PC-9 (cell line): ENCODE measurements at regions not wholly inside any gene's neighbourhood (a gene's known extent, or its start where the extent isn't known, plus 50 kb on each side); places are given as distances from the start of the nearest gene placed in this dataset.

Experiments
- BruUV-seq: library from RNA; stranded (reverse); fragments of 400-500 nt; replicated peaks from 2 replicates; lab custom pipeline; 2021; lab: Mats Ljungman, UMichigan
- CTCF ChIA-PET: fragments of 300-600 bp; sonication (Branson Sonifier 250); formaldehyde crosslinking; loops from one replicate; lab custom pipeline; 2022; ENCODE audit warnings: antibody characterized with exemption; lab: Charles Lee
- POLR2A ChIA-PET: fragments of 300-600 bp; sonication (Branson Sonifier 250); formaldehyde crosslinking; loops from one replicate; lab custom pipeline; 2022; ENCODE audit warnings: antibody characterized with exemption; ENCODE audit not compliant: unreplicated experiment; lab: Charles Lee
- DNase-seq, 2 experiments: peaks; one replicate each; pipeline versions ENCODE4 v3.0.0 to v3.0.0-alpha.2; 2015 to 2022; ENCODE audit warnings: mixed read lengths in 1 of 2
- H2AFZ ChIP-seq: fragments of 200-600 bp; sonication (generic); 2 replicates; pipeline ENCODE4 v1.8.1; 2017; ENCODE audit warnings: antibody characterized with exemption
- H3F3A ChIP-seq: fragments of 200-600 bp; sonication (generic); 2 replicates; pipeline ENCODE4 v1.8.1; 2017; ENCODE audit warnings: antibody characterized with exemption, mild to moderate bottlenecking, low read depth; ENCODE audit not compliant: insufficient read depth
- H3K27ac ChIP-seq: fragments of 200-600 bp; sonication (generic); 2 replicates; pipeline ENCODE4 v1.6.1; 2016; ENCODE audit warnings: mixed run types
- H3K27me3 ChIP-seq: fragments of 200-600 bp; sonication (generic); 2 replicates; pipeline ENCODE4 v1.6.1; 2016; ENCODE audit warnings: low read depth, mixed run types; ENCODE audit not compliant: insufficient read depth
- H3K36me3 ChIP-seq: fragments of 200-600 bp; sonication (generic); 2 replicates; pipeline ENCODE4 v1.6.1; 2016; ENCODE audit warnings: low read depth, mixed run types
- H3K4me1 ChIP-seq: fragments of 200-600 bp; sonication (generic); replicated peaks from 2 replicates; pipeline ENCODE4 v1.6.1; 2016; ENCODE audit warnings: mixed run types; ENCODE audit not compliant: insufficient read depth
- H3K4me2 ChIP-seq: fragments of 200-600 bp; sonication (generic); 2 replicates; pipeline ENCODE4 v1.6.1; 2017; ENCODE audit warnings: mixed run types
- H3K4me3 ChIP-seq: fragments of 200-600 bp; sonication (generic); 2 replicates; pipeline ENCODE4 v1.6.1; 2016; ENCODE audit warnings: mixed run types
- H3K79me2 ChIP-seq: fragments of 200-600 bp; sonication (generic); 2 replicates; pipeline ENCODE4 v1.6.1; 2017; ENCODE audit warnings: low read depth, mixed run types
- H3K9me2 ChIP-seq: fragments of 200-600 bp; sonication (generic); 2 replicates; pipeline ENCODE4 v1.8.1; 2017; ENCODE audit warnings: mild to moderate bottlenecking; ENCODE audit not compliant: insufficient read depth
- H3K9me3 ChIP-seq: fragments of 200-600 bp; sonication (generic); 2 replicates; pipeline ENCODE4 v1.8.1; 2016; ENCODE audit warnings: low read depth; ENCODE audit not compliant: insufficient read depth
- H4K20me1 ChIP-seq: fragments of 200-600 bp; sonication (generic); 2 replicates; pipeline ENCODE4 v1.8.1; 2017; ENCODE audit not compliant: insufficient read depth
- EZH2 ChIP-seq: fragments of 200-600 bp; sonication (generic); IDR thresholded peaks from 2 replicates; pipeline ENCODE4 v1.8.0; 2017; ENCODE audit warnings: antibody characterized with exemption, low read depth
- intact Hi-C: fragments of 100-400 bp; cut with micrococcal nuclease; formaldehyde crosslinking; loops from one replicate; pipeline ENCODE4 v1.10.0; 2022; ENCODE audit not compliant: unreplicated experiment
- TF ChIP-seq, protein P1 (sequence below): fragments of 200-600 bp; sonication (generic); conservative IDR thresholded peaks from 2 replicates; pipeline ENCODE4 v1.6.1; 2017; ENCODE audit warnings: mixed run types, antibody characterized with exemption, mild to moderate bottlenecking, moderate library complexity

- H3K79me2 ChIP-seq, result no peaks in the 10 kb centered on the region
- H4K20me1 ChIP-seq, result no peaks in the 10 kb centered on the region
- CTCF ChIA-PET, result no interaction called here
- no peaks in the 10 kb centered on the region for H3K9me3 ChIP-seq
- no peaks in the 10 kb centered on the region for H3K4me1 ChIP-seq
- intact Hi-C loops, result no loop called here
- no peak overlapping the region for H3K27ac ChIP-seq
- no peak overlapping the region for H3K4me3 ChIP-seq
- no peaks in the 10 kb centered on the region for H3F3A ChIP-seq
- H2AFZ ChIP-seq, result no peak overlapping the region
- no peaks in the 10 kb centered on the region for H3K27me3 ChIP-seq
- no peaks in the 10 kb centered on the region for H3K36me3 ChIP-seq
- H3K4me2 ChIP-seq, result no peak overlapping the region
- POLR2A ChIA-PET, result no interaction called here
- BruUV-seq, result no TSS peak
- no peak for TF ChIP-seq EZH2
- TF ChIP-seq, protein P1, sequence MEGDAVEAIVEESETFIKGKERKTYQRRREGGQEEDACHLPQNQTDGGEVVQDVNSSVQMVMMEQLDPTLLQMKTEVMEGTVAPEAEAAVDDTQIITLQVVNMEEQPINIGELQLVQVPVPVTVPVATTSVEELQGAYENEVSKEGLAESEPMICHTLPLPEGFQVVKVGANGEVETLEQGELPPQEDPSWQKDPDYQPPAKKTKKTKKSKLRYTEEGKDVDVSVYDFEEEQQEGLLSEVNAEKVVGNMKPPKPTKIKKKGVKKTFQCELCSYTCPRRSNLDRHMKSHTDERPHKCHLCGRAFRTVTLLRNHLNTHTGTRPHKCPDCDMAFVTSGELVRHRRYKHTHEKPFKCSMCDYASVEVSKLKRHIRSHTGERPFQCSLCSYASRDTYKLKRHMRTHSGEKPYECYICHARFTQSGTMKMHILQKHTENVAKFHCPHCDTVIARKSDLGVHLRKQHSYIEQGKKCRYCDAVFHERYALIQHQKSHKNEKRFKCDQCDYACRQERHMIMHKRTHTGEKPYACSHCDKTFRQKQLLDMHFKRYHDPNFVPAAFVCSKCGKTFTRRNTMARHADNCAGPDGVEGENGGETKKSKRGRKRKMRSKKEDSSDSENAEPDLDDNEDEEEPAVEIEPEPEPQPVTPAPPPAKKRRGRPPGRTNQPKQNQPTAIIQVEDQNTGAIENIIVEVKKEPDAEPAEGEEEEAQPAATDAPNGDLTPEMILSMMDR, result no peak
- H3K9me2 ChIP-seq, result no peaks in the 10 kb centered on the region
- DNase-seq, result no peak
Observed at GRCh38 chr15:91424001-91424400, 323.9 kb downstream of the SV2B start.

- no TSS peak for BruUV-seq
- no peak overlapping the region for H3K4me2 ChIP-seq
- peak in 1 of 2 experiments; percentile 68 for DNase-seq
Observed at GRCh38 chr15:91426412-91426811, 326.4 kb downstream of the SV2B start.

DNA sequence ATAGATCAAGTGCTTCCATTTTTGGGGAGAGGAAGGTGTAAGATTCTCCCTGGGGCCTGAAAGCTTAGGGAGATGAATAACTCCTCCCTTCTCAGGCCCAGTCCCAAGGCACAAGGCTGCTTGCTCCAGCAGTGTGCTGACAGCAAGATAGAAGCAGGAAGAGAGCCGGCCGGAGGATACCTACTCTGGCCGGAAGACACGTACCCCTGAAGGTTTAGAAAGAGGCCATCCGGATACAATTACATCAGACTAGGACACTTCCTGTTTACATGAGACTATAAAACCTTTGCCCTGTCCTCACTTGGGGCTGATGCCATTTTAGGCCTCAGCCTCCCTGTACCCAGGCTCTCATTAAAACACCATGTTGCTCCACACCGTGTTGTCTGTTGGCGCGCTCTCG is 329.9 kb downstream of the SV2B start:
- TF ChIP-seq, protein P1, result no peak
- TF ChIP-seq EZH2, result no peak
- no peaks in the 10 kb centered on the region for H3K27me3 ChIP-seq
- intact Hi-C loops, result no loop called here
- no peak overlapping the region for H2AFZ ChIP-seq
- CTCF ChIA-PET, result no interaction called here
- H3K79me2 ChIP-seq, result no peaks in the 10 kb centered on the region
- no peak overlapping the region for H3K27ac ChIP-seq
- POLR2A ChIA-PET, result no interaction called here
- no peaks in the 10 kb centered on the region for H3K9me2 ChIP-seq
- H3F3A ChIP-seq, result no peaks in the 10 kb centered on the region
- no peaks in the 10 kb centered on the region for H4K20me1 ChIP-seq
- H3K4me2 ChIP-seq, result no peak overlapping the region
- BruUV-seq, result no TSS peak
- no peak overlapping the region for H3K4me3 ChIP-seq
- no peaks in the 10 kb centered on the region for H3K4me1 ChIP-seq
- no peaks in the 10 kb centered on the region; the same call in 1 of the 2 replicates for H3K9me3 ChIP-seq
- no peak for DNase-seq
- no peaks in the 10 kb centered on the region for H3K36me3 ChIP-seq

More at GRCh38 chr15:91426412-91426811, 326.4 kb downstream of the SV2B start:
- ChIA-PET POLR2A (no interaction called here), CTCF (no interaction called here)
- TF ChIP-seq, protein P1, result no peak
- no peak for TF ChIP-seq EZH2
- Histone ChIP-seq H3K4me1 (no peaks in the 10 kb centered on the region), H3K4me3 (no peak overlapping the region), H3K27ac (no peak overlapping the region), H3K79me2 (no peaks in the 10 kb centered on the region), H3K27me3 (no peaks in the 10 kb centered on the region), H4K20me1 (no peaks in the 10 kb centered on the region), H3K9me2 (no peaks in the 10 kb centered on the region), H3F3A (no peaks in the 10 kb centered on the region), H2AFZ (no peak overlapping the region), H3K36me3 (no peaks in the 10 kb centered on the region), H3K9me3 (no peaks in the 10 kb centered on the region)
- intact Hi-C loops, result no loop called here
